HAP-1 (cell line): ENCODE measurements at regions not wholly inside any gene's neighbourhood (a gene's known extent, or its start where the extent isn't known, plus 50 kb on each side); places are given as distances from the start of the nearest gene placed in this dataset.
A peak's percentile ranks its signal among the peaks of the same experiment; 100 is the strongest.

ENCODE experiments used
- DNase-seq, 2 experiments: peaks; one replicate each; pipeline ENCODE4 v3.0.0-alpha.2; 2016 to 2020; ENCODE audit warnings: low spot score in 2 of 2
- H3K27me3 ChIP-seq: fragments of 250-450 bp; sonication (Bioruptor Pico); 2 replicates; pipeline ENCODE4 v1.5.1; 2020; ENCODE audit warnings: low read depth, mild to moderate bottlenecking, moderate library complexity
- H3K36me3 ChIP-seq: fragments of 250-450 bp; sonication (Bioruptor Pico); replicated peaks from 2 replicates; pipeline ENCODE4 v1.5.1; 2020; ENCODE audit warnings: mild to moderate bottlenecking
- H3K4me1 ChIP-seq: fragments of 250-450 bp; sonication (Bioruptor Pico); 2 replicates; pipeline ENCODE4 v1.5.1; 2020; ENCODE audit warnings: mild to moderate bottlenecking
- H3K4me3 ChIP-seq: fragments of 250-450 bp; sonication (Bioruptor Pico); 2 replicates; pipeline ENCODE4 v1.5.1; 2020; ENCODE audit warnings: mild to moderate bottlenecking, moderate library complexity
- H3K9me3 ChIP-seq: fragments of 250-450 bp; sonication (Bioruptor Pico); 2 replicates; pipeline ENCODE4 v1.5.1; 2020; ENCODE audit warnings: mild to moderate bottlenecking, moderate library complexity
- in situ Hi-C: fragments of 300-500 bp; cut with MboI; formaldehyde crosslinking; loops from 3 replicates; pipeline ENCODE4 v1.14.3; 2020; ENCODE audit warnings: low sequenced_read_pairs, inconsistent platforms, mixed read lengths

DNA sequence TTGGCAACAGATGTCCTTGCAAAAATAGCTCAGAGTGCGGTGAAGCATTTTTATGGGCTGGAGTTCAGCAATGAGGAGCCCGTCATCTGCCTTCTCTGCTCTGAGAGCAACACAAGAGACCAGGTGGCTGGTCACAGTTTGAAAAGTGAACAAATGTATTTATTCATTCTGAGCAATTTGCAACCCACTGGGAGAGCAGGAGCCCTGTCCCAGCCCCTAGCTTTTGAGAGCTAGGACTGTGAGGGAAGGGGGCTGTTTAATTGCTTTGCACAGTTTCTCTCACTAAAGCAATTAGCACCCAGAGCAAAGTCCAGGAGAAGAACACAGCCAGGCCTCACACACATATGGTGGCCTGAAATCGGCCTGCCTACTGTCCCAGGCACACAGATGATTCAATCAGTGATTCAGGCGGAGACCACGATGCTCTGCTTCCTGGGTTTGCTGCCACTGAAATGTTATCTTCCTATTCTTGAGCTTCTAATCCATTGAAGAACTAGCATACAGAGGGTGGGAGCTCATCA, 646.1 kb upstream of the ACVR2A start:
- no peaks in the 10 kb centered on the region for H3K36me3 ChIP-seq
- H3K27me3 ChIP-seq: no peaks in the 10 kb centered on the region
- DNase-seq: no peak
- no peak overlapping the region for H3K4me3 ChIP-seq
- peaks cover 28% of the 10 kb centered on the region for H3K4me1 ChIP-seq
- in situ Hi-C loops: no loop called here
- no peaks in the 10 kb centered on the region for H3K9me3 ChIP-seq

DNA sequence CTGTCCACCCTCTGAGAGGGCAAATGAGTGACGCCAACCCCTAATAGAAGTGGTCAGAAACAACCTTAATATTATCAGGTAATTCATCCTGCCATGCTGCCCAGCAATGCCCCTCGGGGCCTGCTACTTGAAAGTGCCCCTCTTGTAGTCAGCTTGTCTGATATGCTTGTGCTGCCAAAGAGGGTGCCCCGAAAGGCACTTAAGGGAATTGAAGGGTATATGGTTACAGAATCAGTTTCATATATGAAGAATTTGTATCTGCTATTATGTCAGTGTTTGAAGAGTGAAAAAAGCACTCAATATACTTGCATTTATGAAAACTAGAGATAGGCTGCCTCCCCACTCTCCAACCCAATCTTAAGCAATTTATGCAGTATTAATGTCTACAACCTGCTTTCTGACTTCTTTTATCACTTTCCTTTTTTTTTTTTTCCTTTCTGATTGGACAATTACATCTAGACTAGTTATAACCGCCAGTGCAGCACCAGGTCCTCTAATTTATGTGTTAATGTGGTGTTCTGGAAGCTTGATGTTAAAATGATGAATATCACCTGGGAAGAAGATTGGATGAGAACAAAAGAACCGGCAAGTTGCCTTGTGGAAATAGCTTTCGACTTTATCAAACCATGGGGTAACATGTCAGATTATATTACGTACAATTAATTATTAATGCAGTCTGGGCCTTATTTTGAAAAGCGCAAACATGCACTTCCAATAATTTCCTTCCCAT, 646.9 kb upstream of the ACVR2A start:
- in situ Hi-C loops: no loop called here
- no peak for DNase-seq

DNA sequence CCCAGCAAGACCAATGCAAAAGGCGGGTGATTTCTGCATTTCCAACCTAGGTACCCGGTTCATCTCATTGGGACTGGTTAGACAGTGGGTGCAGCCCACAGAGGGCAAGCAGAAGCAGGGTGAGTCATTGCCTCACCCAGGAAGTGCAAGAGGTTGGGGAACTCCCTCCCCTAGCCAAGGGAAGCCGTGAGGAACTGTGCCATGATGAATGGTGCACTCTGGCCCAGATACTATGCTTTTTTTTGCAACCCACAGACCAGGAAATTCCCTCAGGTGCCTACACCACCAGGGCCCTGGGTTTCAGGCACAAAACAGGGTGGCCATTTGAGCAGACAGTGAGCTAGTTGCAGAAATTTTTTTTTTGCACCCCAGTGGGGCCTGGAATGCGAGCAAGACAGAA, 662.6 kb upstream of the ACVR2A start:
- H3K4me3 ChIP-seq: no peak overlapping the region
- in situ Hi-C loops: no loop called here
- no peaks in the 10 kb centered on the region for H3K36me3 ChIP-seq
- no peak for DNase-seq
- no peaks in the 10 kb centered on the region for H3K27me3 ChIP-seq
- H3K4me1 ChIP-seq: no peaks in the 10 kb centered on the region
- no peaks in the 10 kb centered on the region for H3K9me3 ChIP-seq

More for the DNA sequence above, 646.9 kb upstream of the ACVR2A start:
- Histone ChIP-seq H3K4me3 (no peak overlapping the region), H3K36me3 (no peaks in the 10 kb centered on the region), H3K4me1 (peaks cover 28% of the 10 kb centered on the region), H3K27me3 (no peaks in the 10 kb centered on the region), H3K9me3 (no peaks in the 10 kb centered on the region)

DNA sequence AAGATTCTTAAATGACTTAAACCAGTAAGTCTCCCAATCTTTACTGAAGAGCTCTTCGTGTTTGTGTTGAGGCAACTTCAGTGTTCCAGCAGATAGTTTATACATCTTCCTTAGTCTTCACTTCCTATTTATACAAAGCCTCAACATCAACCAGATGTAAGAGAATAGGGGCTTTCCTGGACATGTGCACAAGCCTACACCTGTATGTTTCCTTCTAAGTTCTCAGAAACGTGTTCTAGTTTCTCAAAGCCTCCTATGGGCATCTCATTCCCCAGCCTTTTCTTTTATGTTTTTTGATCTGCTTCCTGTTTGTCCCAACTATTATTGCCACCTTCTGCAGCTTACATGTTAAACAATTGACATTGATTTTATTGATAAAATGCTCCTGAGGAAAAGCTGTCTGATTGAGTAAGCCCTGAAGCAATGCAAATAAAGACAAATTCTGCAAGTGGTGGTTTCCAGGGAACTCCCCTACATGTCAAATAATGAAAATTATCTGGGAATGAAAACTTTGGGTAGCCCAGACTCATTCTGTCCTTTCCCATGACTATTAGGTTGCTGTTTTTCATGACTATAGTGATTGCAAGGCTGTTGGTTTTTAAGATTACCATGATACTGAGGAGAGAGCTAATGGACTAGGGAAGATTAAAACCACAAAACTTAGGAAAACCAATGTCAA, 663.3 kb upstream of the ACVR2A start:
- Histone ChIP-seq H3K4me3 (no peak overlapping the region), H3K27me3 (no peaks in the 10 kb centered on the region), H3K9me3 (no peaks in the 10 kb centered on the region), H3K36me3 (no peaks in the 10 kb centered on the region), H3K4me1 (no peaks in the 10 kb centered on the region)
- DNase-seq: no peak
- in situ Hi-C loops: no loop called here

DNA sequence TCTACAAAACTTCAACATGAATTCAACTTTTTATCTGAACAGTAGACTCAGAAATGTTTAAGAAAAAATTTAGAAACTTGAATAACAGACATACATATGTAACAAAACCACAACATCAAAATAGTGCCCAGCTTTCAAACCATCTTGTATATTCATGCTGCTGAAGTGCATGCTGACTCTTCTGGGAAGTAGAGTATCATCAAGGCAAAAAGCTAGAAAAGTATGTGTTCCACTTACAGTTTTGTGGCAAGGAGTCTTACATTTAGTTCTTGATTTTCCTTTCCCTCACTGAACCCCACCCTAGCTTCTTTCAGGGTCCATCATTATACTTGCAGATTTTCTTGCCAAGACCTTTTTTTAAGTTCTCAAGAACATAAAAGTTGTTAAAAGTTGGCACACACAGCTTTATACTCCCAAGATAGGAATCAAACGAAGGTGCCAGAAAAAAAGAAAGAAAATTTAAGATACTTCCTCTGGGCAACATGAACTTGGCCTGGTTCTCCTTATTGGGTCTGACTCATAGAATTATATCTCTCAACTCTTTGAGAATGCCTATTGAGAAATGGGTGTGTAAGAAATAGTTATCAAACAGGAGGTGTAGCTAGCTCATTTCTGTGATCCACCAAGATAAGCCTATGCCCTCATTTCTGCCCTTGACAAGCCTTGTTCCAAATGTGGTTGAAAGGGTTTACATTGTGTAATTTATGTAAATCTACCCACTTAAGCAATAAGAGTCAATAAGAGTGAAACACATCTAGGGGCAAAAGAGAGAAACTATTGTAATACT, 667.6 kb upstream of the ACVR2A start:
- Histone ChIP-seq H3K27me3 (no peaks in the 10 kb centered on the region), H3K9me3 (no peaks in the 10 kb centered on the region), H3K36me3 (no peaks in the 10 kb centered on the region), H3K4me1 (peaks cover 13% of the 10 kb centered on the region), H3K4me3 (no peak overlapping the region)
- in situ Hi-C loops: no loop called here
- no peak for DNase-seq

DNA sequence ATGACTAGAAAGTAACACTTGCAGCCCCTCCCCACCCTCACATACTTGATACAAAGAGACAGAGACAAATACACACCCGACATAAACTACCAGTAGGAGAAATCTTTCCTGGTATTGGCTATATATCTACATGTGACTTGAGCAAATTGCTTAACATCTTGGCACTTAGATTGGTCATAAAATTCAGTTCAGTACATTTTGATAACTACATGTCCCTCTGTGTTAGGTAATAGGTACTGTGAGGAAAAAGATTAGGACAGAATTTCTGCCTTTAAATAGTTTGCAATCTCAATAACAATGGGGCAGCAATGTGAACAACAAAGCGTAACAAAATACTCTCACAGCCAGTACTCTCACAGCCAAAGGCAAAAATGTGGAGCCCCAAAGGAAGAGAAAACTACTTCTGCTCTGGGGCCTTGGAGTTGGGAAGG, 670.0 kb upstream of the ACVR2A start:
- H3K9me3 ChIP-seq: no peaks in the 10 kb centered on the region
- H3K4me1 ChIP-seq: peaks cover 13% of the 10 kb centered on the region
- no peak overlapping the region for H3K4me3 ChIP-seq
- peak; percentile 61 to 97 for DNase-seq
- in situ Hi-C loops: no loop called here
- H3K27me3 ChIP-seq: no peaks in the 10 kb centered on the region
- H3K36me3 ChIP-seq: no peaks in the 10 kb centered on the region

DNA sequence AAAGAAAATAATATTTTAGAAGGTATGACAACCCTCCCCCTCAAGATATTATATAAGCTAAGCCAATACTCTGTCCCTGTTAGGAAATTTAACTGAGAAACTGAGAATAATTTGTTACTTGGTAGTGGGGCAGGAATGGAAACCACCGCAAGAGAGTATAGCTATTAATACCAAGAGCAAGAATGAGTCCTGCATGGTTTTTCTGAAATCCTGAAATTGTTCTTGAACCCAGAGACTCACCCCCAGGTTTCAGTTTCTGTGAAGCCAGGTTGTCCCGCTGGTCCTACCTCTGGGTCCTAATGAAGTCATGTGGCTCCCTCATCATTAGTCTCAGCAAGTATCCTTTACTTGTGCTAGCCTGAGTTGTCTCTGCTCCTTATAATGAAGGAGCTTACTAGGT, 671.0 kb upstream of the ACVR2A start:
- peaks cover 13% of the 10 kb centered on the region for H3K4me1 ChIP-seq
- H3K36me3 ChIP-seq: no peaks in the 10 kb centered on the region
- no peaks in the 10 kb centered on the region for H3K27me3 ChIP-seq
- no peaks in the 10 kb centered on the region for H3K9me3 ChIP-seq
- DNase-seq: no peak
- in situ Hi-C loops: no loop called here
- H3K4me3 ChIP-seq: no peak overlapping the region

DNA sequence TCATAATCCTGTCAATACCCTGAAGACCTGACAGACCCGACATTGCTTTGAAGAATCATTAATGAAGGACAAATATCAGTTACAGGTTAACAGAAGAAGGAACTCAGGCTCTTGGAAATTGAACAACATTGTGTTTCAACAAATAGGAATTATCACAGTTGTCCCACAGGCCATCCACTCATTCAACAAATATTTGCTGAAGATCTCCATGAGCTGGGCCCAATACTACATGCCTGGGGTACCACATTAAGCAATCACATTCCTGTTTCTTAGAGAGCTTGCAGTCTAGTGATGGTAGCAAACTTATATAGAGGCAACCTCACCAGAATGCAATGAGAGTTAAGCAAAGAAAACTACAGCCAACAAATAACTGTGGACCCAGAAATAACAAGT, 671.6 kb upstream of the ACVR2A start:
- Histone ChIP-seq H3K27me3 (no peaks in the 10 kb centered on the region), H3K36me3 (no peaks in the 10 kb centered on the region), H3K4me3 (no peak overlapping the region), H3K9me3 (no peaks in the 10 kb centered on the region), H3K4me1 (peaks cover 13% of the 10 kb centered on the region)
- no peak for DNase-seq
- in situ Hi-C loops: no loop called here

DNA sequence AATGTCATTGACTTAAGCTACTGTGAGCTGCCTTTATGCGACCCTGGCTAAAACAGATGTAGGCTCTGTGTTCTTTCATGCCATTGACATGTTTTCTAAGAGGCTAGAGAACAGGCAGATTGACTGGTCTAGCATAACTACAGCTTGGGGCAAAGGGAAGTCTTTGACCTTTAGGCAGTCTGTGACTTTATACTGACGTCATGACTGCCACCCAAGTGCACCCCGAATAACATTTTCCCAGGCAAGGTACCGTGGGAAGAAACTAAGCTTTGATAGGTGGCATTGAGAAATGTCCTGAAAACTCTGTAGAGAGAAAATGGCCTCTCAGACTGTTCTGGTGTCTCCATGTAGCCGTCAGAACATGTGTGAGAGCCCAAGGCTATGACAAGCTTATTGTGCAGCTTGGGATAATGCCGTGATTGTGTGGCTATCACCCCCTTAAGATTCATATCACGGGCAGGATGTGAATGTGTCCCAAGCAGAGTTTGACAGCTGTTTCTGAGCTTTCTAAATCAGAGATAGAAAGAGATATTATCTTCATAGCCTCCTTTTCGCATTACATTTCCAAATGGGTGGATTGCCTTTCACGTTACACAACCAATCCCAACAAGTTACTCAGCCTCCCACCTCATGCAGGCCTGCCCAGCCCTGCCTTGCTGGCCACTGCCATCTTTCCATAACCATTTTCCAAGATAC, 672.2 kb upstream of the ACVR2A start:
- H3K4me1 ChIP-seq: peaks cover 13% of the 10 kb centered on the region
- no peaks in the 10 kb centered on the region for H3K9me3 ChIP-seq
- H3K4me3 ChIP-seq: no peak overlapping the region
- H3K36me3 ChIP-seq: no peaks in the 10 kb centered on the region
- in situ Hi-C loops: no loop called here
- no peak for DNase-seq
- no peaks in the 10 kb centered on the region for H3K27me3 ChIP-seq

DNA sequence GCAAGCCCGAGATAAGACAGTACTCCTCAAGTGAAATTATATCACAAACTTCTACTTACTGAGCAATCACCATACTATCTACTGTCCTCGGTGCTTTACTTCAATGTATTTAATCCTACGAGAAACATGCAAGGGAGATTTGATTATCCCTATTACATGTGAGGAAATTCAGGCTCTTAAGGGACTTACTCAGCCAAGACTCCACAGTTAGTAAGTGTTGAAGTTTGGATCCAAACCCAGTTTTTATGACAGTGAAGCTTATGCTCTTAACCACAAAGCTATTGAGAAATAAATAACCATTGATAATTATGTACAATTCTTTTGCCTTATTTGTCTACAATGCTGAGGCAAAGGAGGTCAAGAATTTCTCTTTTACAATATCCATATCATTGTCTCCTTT, 672.9 kb upstream of the ACVR2A start:
- H3K4me1 ChIP-seq: peaks cover 13% of the 10 kb centered on the region

DNA sequence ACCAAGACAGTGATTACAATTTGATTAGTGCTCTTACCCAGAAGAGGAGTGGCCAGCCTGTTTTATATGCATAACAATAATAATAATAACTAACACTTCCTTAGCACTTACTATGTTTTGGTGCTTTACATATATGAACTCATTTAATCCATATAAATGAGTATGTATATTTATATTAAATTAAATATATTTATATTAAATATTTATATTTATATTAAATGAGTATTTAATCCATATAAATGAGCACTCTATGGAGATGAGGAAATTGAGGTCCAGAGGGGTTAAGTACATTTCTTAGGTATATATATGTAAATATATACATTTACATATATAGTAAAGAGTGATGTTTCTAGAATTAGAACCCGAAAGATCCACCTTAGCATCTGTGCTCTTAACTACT, 673.9 kb upstream of the ACVR2A start:
- Histone ChIP-seq H3K4me1 (peaks cover 13% of the 10 kb centered on the region), H3K27me3 (no peaks in the 10 kb centered on the region), H3K4me3 (no peak overlapping the region), H3K36me3 (no peaks in the 10 kb centered on the region), H3K9me3 (no peaks in the 10 kb centered on the region)
- in situ Hi-C loops: no loop called here
- DNase-seq: no peak

More for the DNA sequence above, 672.9 kb upstream of the ACVR2A start:
- in situ Hi-C loops: no loop called here
- no peak overlapping the region for H3K4me3 ChIP-seq
- no peaks in the 10 kb centered on the region for H3K27me3 ChIP-seq
- DNase-seq: no peak
- no peaks in the 10 kb centered on the region for H3K36me3 ChIP-seq
- no peaks in the 10 kb centered on the region for H3K9me3 ChIP-seq

DNA sequence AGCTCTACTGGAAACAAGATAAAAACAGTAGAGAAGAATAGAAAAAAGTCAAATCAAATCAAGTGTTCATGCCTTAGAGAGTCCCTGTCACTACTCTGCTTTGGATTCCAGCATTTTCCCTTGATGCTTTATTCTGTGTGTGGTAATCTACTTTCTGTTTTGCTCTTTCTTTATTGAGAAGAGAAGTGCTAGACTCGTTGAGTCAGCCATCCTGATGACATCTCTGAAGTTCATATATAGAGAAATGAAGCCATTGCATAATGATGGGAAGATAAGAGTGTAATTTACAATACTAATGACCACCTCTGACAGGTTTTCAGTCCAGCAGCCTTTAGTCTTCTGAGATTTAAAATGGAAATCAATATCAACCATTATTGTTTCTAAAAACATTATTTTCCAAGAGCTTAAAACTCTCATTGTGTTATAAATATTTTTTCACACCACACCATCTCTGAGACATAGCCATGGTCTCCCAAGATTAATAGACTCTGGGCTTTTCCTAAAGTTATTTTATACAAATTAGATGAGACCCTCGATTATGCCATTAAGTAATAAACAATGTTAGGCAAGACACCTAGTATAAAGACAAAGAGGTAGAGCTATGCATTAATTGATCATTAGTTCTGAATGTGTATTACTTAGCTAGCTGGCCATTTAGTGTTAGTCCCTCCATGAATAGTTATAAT, 679.0 kb upstream of the ACVR2A start:
- Histone ChIP-seq H3K4me1 (no peaks in the 10 kb centered on the region), H3K4me3 (no peak overlapping the region), H3K9me3 (no peaks in the 10 kb centered on the region), H3K36me3 (no peaks in the 10 kb centered on the region), H3K27me3 (no peaks in the 10 kb centered on the region)
- in situ Hi-C loops: no loop called here
- no peak for DNase-seq

DNA sequence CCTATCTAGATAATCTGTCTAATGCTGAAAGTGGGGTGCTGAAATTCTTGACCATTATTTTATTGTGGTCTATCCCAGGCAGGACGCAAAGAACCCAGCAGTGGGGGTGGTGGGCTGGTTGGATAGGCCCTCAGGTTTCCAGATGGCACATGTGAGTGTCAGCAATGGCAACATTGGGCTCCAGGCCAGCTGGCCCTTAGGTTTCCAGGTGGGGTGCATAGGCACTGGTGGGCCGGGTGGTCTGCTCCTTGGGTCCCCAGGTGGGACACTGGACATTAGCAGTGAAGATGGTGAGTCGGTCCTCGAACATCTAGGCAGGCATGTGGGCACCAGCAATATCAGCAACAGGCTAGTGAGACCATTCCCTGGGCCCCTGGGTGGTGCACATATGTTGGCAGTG, 680.3 kb upstream of the ACVR2A start:
- Histone ChIP-seq H3K36me3 (no peaks in the 10 kb centered on the region), H3K27me3 (no peaks in the 10 kb centered on the region), H3K4me3 (no peak overlapping the region), H3K4me1 (no peaks in the 10 kb centered on the region), H3K9me3 (no peaks in the 10 kb centered on the region)
- DNase-seq: no peak
- in situ Hi-C loops: no loop called here
